RWPE2 (cell line): ENCODE measurements at regions not wholly inside any gene's neighbourhood (a gene's known extent, or its start where the extent isn't known, plus 50 kb on each side); places are given as distances from the start of the nearest gene placed in this dataset.
A peak's percentile ranks its signal among the peaks of the same experiment; 100 is the strongest.
"Not testable (repeated sequence)": the region's sequence is repeated elsewhere in the genome, so short reads cannot be mapped to it uniquely, and the experiment has no call there.

ENCODE experiments used
- ATAC-seq: fragments of 200-7000 bp; cut with Tn5 transposase; 3 replicates; pipeline ENCODE4 v1.9.1; 2021; ENCODE audit warnings: low read depth
- DNase-seq: peaks from one replicate; pipeline ENCODE4 v3.0.0-alpha.2; 2020; ENCODE audit warnings: low spot score
- H3K27ac ChIP-seq: fragments of 450-650 bp; 2 replicates; pipeline ENCODE4 v1.5.1; 2017; ENCODE audit warnings: mild to moderate bottlenecking; ENCODE audit not compliant: poor library complexity, severe bottlenecking
- H3K27me3 ChIP-seq: fragments of 250-450 bp; sonication (Bioruptor Pico); 2 replicates; pipeline ENCODE4 v1.5.1; 2021; ENCODE audit warnings: mild to moderate bottlenecking, moderate library complexity; ENCODE audit not compliant: insufficient read depth, poor library complexity, severe bottlenecking
- H3K36me3 ChIP-seq: fragments of 250-450 bp; sonication (Bioruptor Pico); 2 replicates; pipeline ENCODE4 v1.5.1; 2020; ENCODE audit warnings: low read depth, mild to moderate bottlenecking, moderate library complexity
- H3K4me1 ChIP-seq: fragments of 250-450 bp; sonication (Bioruptor Pico); 2 replicates; pipeline ENCODE4 v1.5.1; 2021; ENCODE audit warnings: mild to moderate bottlenecking, moderate library complexity; ENCODE audit not compliant: insufficient read depth, poor library complexity, severe bottlenecking
- H3K4me3 ChIP-seq: fragments of 250-450 bp; sonication (Bioruptor Pico); 2 replicates; pipeline ENCODE4 v1.5.1; 2021; ENCODE audit warnings: mild to moderate bottlenecking, moderate library complexity; ENCODE audit not compliant: severe bottlenecking
- H3K9me3 ChIP-seq: fragments of 250-450 bp; sonication (Bioruptor Pico); 2 replicates; pipeline ENCODE4 v1.5.1; 2021; ENCODE audit warnings: mild to moderate bottlenecking, moderate library complexity; ENCODE audit not compliant: severe bottlenecking
- TF ChIP-seq, protein P1 (sequence below): fragments of 450-650 bp; IDR thresholded peaks from one replicate; pipeline ENCODE4 v1.5.1; 2017; ENCODE audit warnings: mild to moderate bottlenecking, moderate library complexity; ENCODE audit not compliant: poor library complexity, severe bottlenecking

DNA sequence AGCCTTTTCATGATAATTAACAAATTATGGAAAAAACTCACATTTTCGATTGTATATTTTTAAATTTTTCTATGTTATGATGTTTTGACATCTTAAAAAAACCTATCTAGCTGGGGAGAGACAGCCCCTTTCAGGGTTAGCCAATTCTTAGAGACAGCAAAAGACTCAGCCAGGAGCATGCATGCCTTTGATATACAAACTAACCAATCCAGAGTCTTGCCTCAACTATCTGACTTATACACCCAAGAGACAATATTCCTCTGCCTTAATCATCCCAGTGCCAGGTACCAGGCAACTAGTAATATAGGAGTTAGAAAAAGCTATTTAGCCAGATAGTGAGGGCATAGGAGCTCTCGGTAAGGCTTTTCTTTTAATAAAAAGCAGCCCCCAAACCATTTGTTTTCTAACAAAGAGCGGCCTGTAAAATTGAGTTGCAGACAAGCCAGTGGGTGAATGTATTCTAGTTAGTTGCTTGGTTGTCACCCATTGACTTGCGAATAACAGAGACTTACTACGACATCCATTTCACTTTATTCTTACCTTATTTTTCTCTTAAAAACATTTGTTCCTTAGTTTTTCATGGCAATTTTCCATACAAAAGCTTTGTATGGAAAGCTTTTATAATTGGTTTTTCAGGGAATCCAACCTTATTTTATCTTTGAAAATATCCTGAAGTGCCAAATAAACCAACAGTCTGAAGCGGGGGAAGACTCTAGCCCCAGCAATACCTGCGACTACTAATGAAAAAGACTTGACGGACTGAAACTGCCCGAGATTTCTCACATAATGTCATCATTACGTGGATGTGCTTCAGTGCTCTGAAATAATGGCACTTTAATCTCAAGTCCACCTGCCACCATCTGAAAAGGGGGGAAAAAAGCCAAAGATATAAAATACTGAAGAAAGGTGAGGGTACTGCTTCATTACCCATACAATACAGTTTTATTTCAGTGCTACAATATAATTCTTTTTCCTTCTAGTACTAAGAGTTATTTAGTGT lies 64.6 kb upstream of the ATP2C1 start:
- no peak overlapping the region for H3K27ac ChIP-seq
- ATAC-seq = no peak
- H3K4me3 ChIP-seq = no peak overlapping the region
- no peaks in the 10 kb centered on the region for H3K9me3 ChIP-seq
- no peak for DNase-seq
- no peaks in the 10 kb centered on the region for H3K27me3 ChIP-seq
- TF ChIP-seq, protein P1, sequence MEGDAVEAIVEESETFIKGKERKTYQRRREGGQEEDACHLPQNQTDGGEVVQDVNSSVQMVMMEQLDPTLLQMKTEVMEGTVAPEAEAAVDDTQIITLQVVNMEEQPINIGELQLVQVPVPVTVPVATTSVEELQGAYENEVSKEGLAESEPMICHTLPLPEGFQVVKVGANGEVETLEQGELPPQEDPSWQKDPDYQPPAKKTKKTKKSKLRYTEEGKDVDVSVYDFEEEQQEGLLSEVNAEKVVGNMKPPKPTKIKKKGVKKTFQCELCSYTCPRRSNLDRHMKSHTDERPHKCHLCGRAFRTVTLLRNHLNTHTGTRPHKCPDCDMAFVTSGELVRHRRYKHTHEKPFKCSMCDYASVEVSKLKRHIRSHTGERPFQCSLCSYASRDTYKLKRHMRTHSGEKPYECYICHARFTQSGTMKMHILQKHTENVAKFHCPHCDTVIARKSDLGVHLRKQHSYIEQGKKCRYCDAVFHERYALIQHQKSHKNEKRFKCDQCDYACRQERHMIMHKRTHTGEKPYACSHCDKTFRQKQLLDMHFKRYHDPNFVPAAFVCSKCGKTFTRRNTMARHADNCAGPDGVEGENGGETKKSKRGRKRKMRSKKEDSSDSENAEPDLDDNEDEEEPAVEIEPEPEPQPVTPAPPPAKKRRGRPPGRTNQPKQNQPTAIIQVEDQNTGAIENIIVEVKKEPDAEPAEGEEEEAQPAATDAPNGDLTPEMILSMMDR = no peak
- no peaks in the 10 kb centered on the region for H3K36me3 ChIP-seq
- H3K4me1 ChIP-seq = peaks cover 5% of the 10 kb centered on the region

- DNase-seq (no peak), ATAC-seq (no peak)
- Histone ChIP-seq H3K4me3 (no peak overlapping the region), H3K4me1 (no peaks in the 10 kb centered on the region), H3K27ac (no peak overlapping the region), H3K27me3 (no peaks in the 10 kb centered on the region), H3K9me3 (no peaks in the 10 kb centered on the region), H3K36me3 (no peaks in the 10 kb centered on the region)
- TF ChIP-seq, protein P1 = no peak
These were observed 62.0 kb upstream of the ATP2C1 start for GRCh38 chr3:130831719-130832400.

- not testable (repeated sequence) for H3K27ac ChIP-seq, H3K36me3 ChIP-seq, DNase-seq, ATAC-seq, H3K9me3 ChIP-seq, H3K4me3 ChIP-seq, H3K27me3 ChIP-seq, H3K4me1 ChIP-seq
These were observed 61.5 kb upstream of the ATP2C1 start for GRCh38 chr3:130832401-130832746.

DNA sequence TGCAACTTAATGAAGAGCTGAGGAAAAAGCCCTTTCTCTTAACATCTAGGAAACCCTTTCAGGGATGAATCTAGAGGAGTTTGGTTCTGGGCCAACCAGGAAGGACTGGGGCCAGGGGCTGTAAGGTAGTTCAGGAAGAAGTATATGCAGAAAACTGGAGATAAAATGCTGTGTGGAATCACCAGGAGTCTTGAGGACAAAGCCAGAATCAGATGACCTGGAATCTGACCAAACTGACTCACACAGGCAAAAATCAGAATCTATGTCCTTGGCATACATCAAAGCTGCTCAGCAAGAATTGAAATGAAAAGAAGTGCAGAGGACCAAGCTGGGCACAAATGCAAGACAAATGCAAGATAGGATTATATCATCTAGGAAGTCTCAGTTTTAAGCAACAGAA lies 59.4 kb upstream of the ATP2C1 start:
- no peak for DNase-seq
- no peaks in the 10 kb centered on the region for H3K9me3 ChIP-seq
- H3K27ac ChIP-seq = no peak overlapping the region
- TF ChIP-seq, protein P1 = no peak
- H3K27me3 ChIP-seq = no peaks in the 10 kb centered on the region
- no peak for ATAC-seq
- H3K36me3 ChIP-seq = no peaks in the 10 kb centered on the region
- H3K4me3 ChIP-seq = no peak overlapping the region
- no peaks in the 10 kb centered on the region for H3K4me1 ChIP-seq

GRCh38 chr3:130835483-130835882 lies 58.4 kb upstream of the ATP2C1 start:
- TF ChIP-seq, protein P1 = no peak
- ATAC-seq (peak; percentile 46; the same call in 1 of the 3 replicates), DNase-seq (no peak)
- no peaks in the 10 kb centered on the region for H3K36me3 ChIP-seq
- no peaks in the 10 kb centered on the region for H3K9me3 ChIP-seq
- H3K4me1 ChIP-seq = no peaks in the 10 kb centered on the region
- H3K27ac ChIP-seq = no peak overlapping the region
- H3K27me3 ChIP-seq = no peaks in the 10 kb centered on the region
- H3K4me3 ChIP-seq = no peak overlapping the region
